ENCODE measurements at regions not wholly inside any gene's neighbourhood (a gene's known extent, or its start where the extent isn't known, plus 50 kb on each side); places are given as distances from the start of the nearest gene placed in this dataset.

DNA sequence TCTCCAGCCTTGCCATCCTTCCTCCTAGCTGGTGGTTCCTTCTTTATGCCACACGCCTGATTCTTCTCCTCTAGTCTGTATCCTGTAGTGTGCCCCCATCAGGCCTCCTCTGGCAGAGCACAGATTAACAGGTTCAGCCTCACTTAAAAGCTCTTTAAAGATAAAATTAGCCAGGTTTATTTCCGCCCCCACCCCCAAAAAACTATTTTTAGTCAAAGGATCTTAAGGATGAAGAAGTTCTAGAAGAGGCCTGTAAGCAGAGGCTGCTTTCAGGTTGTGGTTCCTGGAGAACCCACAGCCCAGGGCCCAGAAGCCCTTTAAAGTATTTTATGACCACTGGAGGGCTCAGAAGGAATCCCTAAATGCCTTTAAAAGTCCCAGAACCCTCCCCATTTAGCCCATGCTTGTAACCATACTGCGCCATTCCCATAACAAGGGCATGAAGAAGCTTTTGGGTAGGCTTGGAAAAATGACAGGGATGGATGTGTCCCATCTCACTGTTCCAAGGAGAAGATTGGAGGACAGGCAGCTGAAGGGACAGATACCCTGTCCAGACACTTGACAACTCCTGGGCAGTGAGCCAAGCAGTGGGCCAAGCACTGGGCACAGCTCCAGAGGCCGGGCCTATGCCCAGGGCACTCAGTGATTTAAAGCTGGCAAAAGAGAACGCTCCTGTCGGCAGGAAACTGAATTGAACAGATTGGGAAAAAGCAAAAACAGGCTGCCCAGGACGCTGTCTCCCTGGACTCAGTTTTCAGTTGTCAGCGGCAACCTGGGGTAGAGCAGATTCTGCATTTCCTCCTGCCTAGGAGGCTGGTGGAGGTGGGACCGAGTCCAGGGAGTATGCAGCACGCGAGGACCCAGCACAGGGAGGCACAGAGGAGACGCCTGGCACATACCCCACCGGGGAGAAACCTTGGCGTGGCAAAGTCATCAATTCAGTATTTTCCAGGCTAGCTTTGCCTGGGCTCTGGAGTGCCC, 106.3 kb upstream of the SSBP2 start:
- DNase-seq (ENCODE audit: low read depth in 3 of 3), result no peak

DNA sequence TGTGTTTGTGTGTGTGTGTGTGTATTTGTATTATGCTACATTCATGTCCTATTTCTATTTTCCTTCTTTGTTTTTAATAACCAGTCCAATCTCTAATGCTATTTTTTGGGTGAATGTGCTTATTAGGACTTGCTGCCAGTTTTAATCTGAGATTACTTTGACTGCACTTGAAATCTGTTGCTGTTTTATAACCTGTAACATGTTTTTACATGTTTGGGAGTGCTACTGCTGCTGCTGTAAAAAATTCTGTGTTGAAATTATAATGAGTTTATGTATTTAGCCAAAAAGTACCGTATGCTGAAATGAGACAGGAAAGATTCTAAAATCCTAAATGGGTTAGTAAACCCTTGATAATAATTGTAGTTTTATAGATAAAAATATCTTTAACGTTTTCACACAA, 104.7 kb upstream of the SSBP2 start:
- DNase-seq (ENCODE audit: low read depth in 3 of 3), result no peak

DNA sequence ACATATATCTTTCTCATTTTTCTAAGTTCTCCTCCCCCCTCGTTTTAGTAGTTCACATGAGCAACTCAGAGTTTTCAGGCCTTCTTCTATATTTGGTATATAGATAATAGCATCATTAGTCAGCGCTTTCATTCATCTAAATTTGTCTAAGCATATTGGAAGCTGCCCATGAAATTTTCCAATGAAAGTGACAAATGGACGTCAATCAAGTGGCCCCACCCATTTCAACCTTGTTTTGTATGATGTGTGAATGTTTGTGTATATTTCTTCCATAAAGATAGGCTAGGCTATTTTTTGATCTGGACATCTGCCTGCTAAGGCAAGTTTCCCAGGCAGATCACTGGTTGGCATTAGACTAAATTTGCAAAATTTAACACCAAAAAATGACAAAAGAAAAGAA, 104.0 kb upstream of the SSBP2 start:
- no peak for DNase-seq (ENCODE audit: low read depth in 3 of 3)

DNA sequence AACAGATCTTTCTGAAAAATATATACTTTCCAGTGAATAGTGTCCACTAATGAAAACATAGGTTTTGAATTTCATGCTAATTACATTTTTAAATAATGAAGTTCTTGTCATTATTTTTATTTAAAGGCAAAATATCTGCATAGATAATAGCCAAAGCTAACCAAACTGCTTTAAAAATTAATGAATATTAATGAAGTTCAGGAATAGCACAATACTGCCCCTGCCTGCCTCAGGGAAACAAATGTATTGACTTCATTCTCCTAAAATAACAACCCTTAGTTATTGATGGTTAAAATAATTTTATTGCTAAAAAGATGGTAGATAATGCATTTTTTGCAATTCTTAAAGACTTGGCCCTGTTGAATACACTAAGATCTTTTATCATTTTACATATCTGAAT, 103.6 kb upstream of the SSBP2 start:
- DNase-seq (ENCODE audit: low read depth in 3 of 3), result no peak

DNA sequence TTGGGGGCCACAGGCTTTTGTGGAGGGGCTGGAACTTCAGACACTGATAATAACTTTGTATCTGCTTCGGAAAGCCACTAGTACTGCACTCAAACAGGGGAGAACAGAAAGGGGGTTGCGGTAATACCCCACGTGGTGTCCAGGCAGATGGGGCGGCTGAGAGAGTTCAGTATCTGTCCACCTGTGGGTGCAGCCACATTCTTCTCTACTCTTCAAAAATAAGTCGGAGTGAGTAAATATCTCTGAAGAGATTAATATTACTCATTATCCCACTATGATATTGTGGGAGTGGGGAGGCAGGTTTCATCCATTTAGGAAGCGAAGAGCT, 102.1 kb upstream of the SSBP2 start:
- no peak for DNase-seq (ENCODE audit: low read depth in 3 of 3)

DNA sequence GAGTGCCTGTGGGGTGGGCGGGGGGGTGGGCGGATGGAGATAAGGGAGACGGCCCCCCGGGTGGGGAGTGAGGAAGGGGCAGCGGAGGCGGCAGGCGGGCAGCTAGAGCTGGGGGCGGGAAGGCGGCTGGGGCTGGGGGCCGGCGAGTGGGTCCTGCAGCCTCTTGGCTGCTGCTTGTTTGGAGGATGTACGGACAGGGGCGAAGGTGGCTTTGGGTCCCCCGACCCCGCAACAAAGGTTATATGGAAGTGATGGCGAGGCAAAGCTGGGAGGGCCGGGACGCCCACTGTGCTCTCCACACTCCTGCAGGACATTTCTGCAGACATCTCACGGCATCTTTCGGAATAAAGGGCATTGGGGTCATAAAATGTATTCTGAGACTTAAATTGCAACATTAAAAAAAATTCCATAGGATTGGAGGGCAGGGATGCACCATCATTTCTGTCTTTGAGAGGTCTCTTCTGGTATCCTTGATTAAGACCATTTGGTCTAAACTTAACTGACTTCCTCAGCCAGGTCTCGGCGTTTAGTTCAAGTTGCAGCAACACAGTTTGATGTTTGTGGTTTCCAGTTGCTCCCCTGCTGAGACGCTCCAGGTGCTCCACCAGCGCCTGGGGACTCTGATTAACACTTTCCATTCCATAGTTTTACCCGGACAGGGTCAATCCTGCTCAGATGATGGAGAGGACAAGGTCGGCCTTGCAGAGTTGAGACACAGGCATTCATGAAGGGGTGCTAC, 101.6 kb upstream of the SSBP2 start:
- DNase-seq (ENCODE audit: low read depth in 3 of 3), result no peak

DNA sequence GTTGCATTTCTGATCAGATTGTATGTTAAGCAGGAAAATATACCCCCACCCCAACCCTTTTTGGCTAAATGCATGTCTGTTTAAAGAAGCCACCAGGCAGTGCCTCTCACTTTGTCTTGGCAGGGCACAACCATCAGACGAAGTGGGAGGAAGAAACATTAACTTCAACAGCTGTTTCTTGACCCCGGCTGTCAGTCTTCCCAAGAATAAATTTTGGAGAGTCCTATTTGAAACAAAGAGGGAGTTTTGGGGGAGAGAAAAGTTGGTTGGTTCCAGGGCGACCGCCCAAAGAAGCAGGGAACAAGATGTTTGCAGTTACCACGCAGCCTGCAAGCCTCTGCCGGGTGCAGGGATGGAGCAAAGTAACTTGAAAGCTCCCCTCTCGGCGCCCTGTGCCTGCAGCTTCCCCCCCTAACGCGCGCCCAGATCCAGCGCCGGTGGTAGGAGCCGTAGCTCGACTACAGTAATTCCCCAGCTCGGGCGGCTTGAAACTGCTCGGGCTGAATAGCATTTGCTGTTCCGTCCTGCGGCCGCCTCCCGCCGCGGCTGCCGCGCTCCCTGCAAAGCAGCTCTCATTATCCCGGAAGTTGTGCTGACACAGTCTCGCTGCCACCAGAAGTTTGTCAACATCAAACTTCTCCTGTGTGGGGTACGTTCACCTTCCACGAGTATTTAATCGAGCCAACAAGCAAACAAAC, 100.7 kb upstream of the SSBP2 start:
- peak; percentile 76 to 87 (median 78) for DNase-seq (ENCODE audit: low read depth in 3 of 3)

DNA sequence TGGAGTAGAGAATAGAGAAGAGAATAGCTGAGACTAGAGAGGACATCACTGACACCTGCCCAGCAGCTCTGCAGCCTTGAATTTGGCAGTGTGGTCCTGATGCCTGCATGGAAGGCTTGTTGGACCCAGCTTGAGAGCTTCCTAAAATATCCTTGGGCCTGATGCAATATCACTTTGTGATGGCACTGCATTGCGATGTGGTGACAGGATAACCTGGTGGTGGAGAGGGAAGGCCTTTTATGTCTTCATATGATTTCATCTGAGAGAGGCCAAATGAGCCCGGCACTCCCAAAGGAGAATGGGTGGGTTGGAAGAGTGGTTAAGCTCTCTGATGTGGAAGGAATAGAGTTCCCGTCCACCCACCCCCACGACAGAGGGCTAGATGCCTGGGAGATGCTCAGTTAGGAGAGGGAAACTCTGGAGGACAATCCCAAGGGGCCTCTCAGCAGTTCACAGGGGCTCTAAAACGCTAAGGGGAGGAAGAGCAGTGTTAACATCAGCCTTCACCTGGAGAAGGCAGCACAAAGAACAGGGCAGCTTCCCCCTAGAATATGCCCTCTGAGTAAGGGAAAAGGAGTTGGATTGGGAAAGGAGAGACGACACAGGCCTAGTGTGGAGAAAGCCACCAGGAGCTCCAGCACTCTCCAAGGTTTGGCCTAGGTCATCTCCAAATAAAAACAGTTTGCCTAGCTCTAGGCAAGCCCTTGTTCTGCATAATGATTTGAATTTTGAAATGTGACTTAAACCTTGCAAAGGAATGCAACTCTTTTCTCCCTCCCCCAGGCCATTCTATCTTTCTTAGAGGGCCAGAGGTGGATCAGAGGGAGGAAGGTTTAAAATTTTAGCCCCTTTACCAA, 99.8 kb upstream of the SSBP2 start:
- no peak for DNase-seq (ENCODE audit: low read depth in 3 of 3)

DNA sequence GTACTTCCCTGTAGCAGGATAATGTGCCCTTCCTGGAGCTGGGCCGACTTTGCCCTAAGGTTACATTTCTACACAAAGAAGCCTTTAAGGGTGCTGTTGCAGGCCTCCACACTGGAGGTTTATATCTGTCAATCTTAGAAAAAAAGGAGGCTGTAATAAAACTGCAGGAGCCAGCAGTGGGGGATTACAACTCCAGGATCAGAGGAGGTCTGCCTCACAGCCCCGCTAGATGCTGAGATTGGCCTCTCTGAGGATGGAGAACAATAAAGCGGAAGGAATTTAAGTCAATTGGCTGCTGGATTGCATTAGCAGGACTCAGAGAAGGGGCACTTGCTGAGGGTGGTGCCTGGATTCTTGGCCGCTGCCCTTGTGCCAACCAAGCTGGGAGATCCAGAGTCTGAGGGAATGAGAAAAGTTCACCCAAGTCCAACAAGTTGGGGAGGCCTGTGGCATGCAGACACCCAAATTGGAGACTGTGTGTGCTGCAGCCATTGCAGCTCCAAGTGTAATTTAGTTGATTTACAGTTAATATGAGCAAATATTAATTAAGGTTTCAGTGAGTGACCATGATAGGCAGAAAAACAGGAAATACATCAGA, 99.0 kb upstream of the SSBP2 start:
- no peak for DNase-seq (ENCODE audit: low read depth in 3 of 3)

DNA sequence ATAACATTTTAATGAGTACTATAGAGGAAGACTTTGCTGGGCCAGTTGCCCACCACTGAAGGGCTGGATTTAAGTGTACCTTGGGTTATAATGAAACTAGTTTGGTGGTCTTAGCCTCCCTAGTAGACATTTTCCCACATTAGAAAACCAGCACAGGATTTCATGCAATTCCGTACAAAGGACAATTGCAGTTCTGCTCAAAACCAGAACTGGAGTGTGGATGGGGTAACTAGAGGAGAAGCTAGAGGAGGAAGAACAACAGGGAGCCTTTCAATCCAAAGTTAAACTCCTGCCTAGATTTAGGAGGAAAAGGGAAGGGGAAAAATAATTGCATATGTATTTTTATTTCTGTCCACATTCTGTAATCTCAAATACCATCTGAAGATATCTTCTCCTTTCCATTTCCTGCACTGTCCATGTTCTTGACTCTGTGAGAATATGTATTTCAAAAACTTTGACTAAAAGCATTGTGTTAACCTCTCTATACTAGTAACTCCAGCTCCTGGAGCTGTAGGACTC, 97.5 kb upstream of the SSBP2 start:
- no peak for DNase-seq (ENCODE audit: low read depth in 3 of 3)

DNA sequence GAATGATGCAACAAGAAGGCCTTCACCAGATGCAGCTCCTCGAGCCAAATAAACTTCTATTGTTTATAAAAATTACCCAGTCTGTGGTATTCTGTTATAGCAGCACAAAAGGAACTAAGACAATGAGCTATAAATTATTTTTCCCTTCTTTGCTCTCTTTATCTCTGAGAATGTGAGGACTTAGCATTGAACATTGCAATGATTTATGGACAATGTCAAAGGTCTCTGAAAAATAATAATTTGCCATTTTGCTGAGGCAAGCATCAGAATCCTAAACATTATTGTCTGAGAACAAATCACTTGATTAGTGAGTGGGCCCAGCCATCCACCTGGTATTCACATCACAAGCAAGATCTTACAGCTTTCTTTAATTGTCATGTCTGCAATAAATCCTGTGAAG, 95.4 kb upstream of the SSBP2 start:
- no peak for DNase-seq (ENCODE audit: low read depth in 3 of 3)

DNA sequence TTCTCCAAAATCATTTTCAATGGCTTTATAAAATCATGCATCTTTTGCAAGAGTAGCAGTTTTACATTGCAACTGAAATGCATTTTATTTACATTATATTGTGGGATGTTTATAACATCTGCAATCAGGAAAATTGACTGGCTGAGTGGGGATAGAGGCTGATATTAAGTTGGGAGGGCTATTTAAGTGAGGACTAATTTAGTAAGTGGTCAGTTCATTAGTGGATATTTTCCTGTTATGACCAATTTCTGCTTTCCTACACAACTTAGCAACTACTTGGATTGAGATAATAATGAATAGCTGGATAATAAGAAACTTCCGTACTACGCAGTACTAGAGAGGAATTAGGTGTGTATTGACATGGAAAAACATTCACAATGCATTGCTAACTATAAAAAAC, 92.9 kb upstream of the SSBP2 start:
- DNase-seq (ENCODE audit: low read depth in 3 of 3), result no peak

DNA sequence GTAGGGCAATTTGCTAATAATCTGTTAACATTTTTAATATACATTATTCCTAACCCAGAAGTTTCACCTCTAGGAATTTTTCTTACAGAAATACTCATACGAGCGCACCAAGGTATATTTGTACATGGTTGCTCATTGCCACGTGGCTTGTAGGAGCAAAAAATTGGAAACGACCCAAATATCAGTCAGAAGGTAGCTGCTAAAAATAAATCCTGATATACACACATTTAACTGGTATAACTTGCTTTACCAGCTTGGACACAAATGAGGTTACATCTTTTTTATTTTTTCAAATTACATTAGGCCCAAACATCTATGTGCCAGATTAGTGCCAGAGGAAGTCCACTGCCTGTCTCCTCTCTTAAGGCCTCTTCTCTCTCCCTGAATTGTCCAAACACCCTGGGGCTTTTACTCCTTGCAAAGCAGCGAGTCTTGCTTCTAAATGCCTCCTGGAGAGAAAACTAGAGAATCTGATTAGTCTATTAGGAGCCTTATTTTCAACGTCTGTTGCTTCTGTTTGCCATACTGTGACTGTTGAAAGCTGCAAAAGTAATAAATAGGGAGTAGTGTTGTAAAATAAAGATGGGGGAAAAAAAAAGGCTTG, 92.0 kb upstream of the SSBP2 start:
- DNase-seq (ENCODE audit: low read depth in 3 of 3), result no peak

DNA sequence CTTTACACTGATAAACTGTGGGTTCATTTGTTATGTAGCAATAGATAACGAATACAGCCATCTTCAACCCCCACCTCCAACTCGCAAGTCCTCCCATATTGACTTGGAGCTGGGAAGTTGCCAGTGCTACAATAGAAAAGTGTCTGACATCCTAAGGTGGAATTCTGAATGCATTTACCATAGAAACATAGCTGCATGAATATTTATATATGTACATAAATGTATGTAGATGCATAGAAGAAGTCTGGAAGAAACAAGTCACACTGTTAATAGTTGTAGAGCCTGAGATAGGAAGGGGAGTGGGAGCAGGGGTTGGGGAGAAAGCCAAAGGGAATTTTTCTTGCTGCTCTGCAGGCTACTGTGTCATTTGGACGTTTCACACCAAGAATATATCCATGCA, 88.1 kb upstream of the SSBP2 start:
- DNase-seq (ENCODE audit: low read depth in 3 of 3), result no peak

DNA sequence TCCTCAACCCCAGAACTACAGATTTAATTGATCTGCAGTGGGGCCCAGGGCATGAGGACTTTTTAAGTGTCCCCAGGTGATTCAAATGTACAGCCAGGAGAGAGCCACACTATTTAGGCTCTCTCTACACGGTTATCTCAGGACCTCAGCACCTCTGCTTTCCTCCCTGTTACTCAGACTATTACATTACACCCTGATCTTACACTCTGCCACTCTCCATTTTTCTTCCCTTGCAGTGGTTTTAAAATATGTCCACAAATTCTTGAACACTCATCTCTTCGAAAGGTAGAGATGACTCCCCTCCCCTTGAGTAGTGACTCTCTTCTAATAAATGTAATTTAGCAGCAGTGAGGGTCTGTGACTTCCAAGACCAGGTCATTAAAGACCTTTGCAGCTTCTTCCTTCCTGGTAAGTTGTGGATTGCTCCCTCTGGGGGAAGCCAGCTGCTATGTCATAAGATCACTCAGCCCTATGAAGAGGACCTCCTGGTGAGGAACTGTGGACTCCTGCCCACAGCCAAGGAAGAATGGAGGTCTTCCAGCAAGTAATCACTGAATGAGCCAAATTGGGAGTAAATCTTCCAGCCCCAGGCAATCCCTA, 87.5 kb upstream of the SSBP2 start:
- no peak for DNase-seq (ENCODE audit: low read depth in 3 of 3)

DNA sequence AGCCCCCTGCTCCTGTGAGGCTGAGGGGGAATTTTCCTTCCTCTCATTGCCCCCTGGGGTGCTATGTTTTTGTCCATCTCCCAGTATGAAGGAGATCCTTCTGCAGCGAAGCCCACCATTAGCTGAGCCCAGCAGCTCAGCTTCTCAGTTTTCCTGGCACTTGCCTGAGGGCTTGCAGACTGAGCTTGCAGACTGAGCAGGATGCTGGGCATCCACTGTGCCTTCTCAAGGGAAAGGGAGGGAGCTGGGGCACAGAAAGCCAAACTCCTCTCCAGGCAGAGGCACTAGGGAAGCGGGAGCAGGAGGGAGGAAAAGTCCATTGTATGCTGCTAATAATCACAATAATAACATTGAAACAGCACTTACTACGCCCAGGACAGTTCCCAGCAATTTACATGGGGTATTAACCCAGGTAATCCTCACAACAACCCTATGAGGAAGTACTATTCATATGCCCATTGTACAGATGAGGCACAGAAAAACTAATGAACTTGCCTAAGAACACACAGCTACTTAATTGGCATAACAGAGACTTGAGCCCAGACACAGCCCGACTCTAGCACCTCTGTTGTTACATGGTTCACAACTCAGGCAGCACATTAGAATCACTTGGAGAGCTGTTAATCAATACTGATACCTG, 86.9 kb upstream of the SSBP2 start:
- no peak for DNase-seq (ENCODE audit: low read depth in 3 of 3)

DNA sequence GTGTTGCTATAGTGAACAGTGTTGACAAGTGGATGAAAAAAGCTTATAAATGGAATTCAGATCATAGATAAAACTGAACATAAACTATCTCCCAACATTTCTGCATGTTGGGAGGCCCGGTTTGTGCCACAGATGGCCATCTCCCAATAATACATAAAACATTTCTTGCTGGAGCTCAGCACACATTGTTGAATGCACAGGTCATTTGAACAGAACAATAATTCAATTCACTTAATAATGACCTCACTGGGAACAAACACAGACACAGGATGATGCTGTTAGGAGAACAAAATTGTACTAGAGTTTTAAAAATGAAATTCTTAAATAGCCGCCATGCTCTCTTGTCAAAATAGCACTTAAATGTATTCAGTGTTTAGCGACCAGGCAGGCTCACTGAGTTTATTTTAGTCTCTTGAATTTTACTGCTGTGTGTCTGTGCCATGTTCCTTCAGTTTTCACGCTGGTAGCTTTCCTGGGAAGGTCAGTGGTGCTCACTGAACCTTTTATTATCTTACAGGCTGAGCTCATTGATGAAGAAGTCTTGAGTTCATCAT, 85.0 kb upstream of the SSBP2 start:
- DNase-seq (ENCODE audit: low read depth in 3 of 3), result no peak

DNA sequence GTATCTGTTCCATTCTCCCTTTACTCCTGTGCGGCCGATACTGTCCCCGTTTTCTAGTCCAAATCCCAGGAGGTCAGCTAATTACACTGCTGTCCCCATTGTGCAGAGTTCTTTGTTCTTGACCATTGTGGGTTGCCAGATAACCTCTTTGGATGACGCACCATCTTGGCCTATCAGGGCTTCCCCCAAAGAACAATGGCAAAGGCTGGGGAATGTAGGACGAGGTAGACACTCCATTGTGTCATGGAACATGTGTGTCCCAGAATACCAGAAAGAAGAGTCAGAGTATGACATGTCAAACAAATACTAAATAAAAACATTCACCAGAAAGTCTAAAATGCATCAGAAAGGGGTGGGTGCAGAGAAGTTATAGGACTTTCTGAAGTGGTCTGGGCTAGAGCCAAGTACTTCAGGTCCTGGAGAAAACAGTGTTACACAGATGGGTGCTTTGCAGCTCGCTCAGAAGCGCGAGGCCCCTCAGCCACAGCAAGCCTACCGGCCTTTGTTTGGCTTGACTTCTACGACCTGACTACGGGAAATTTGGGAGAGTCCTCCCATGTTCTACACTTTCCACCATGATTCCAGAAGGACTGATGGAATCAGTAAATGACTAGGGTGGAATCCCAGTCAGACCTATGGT, 83.2 kb upstream of the SSBP2 start:
- no peak for DNase-seq (ENCODE audit: low read depth in 3 of 3)

DNA sequence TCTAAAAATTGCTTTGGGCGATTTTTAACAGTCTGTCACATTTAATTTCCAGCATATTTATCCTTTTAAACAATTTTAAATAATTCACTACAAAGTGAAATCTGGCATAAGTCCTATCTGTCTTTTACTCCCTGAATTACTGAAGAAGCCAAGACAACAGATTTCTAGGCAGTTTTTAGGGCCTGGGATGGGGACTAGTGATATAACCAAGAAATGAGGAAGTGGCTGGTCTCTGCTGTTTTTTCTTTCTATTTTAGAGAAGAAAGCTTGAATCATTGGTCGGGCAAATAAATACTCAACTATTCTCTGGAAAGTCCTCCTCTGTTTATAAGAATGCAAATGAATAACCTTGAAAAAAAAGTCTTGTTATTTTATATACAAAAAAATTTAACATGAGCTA, 79.7 kb upstream of the SSBP2 start:
- DNase-seq (ENCODE audit: low read depth in 3 of 3), result no peak

Measured in stimulated activated CD4-positive, alpha-beta T cell treated with anti-CD3 and anti-CD28 coated beads, TNF-alpha, amount 100 ng/mL, for 24 hours (primary cell).